Hepatocyte (in vitro differentiated cells): ENCODE measurements at regions not wholly inside any gene's neighbourhood (a gene's known extent, or its start where the extent isn't known, plus 50 kb on each side); places are given as distances from the start of the nearest gene placed in this dataset.
"Not testable (repeated sequence)": the region's sequence is repeated elsewhere in the genome, so short reads cannot be mapped to it uniquely, and the experiment has no call there.

Experiments
- DNase-seq: peaks from one replicate; pipeline ENCODE4 v3.0.0-alpha.2; 2016; ENCODE audit warnings: low spot score
- H2AFZ ChIP-seq: fragments of 200-600 bp; sonication (generic); 2 replicates; pipeline ENCODE4 v1.6.0; 2016; ENCODE audit warnings: antibody characterized with exemption, mild to moderate bottlenecking
- H3K27ac ChIP-seq: fragments of 200-600 bp; sonication (generic); 2 replicates; pipeline ENCODE4 v1.5.1; 2016; ENCODE audit warnings: mild to moderate bottlenecking
- H3K27me3 ChIP-seq: fragments of 200-600 bp; sonication (generic); 2 replicates; pipeline ENCODE4 v1.6.1; 2016
- H3K36me3 ChIP-seq: fragments of 200-600 bp; sonication (generic); replicated peaks from 2 replicates; pipeline ENCODE4 v1.5.1; 2016; ENCODE audit warnings: low read depth; ENCODE audit not compliant: insufficient read depth
- H3K4me1 ChIP-seq: fragments of 200-600 bp; sonication (generic); 2 replicates; pipeline ENCODE4 v1.5.1; 2016; ENCODE audit warnings: mild to moderate bottlenecking, moderate library complexity; ENCODE audit not compliant: insufficient read depth
- H3K4me2 ChIP-seq: fragments of 200-600 bp; sonication (generic); 2 replicates; pipeline ENCODE4 v1.6.0; 2016
- H3K4me3 ChIP-seq: fragments of 200-600 bp; sonication (generic); 2 replicates; pipeline ENCODE4 v1.5.1; 2016; ENCODE audit warnings: mild to moderate bottlenecking
- H3K79me2 ChIP-seq: fragments of 200-600 bp; sonication (generic); 2 replicates; pipeline ENCODE4 v1.6.0; 2017; ENCODE audit warnings: mild to moderate bottlenecking
- H3K9me2 ChIP-seq: fragments of 200-600 bp; sonication (generic); replicated peaks from 2 replicates; pipeline ENCODE4 v1.6.0; 2017; ENCODE audit warnings: mild to moderate bottlenecking; ENCODE audit not compliant: insufficient read depth
- H3K9me3 ChIP-seq: fragments of 200-600 bp; sonication (generic); 2 replicates; pipeline ENCODE4 v1.5.1; 2016; ENCODE audit warnings: low read depth, mild to moderate bottlenecking
- H4K20me1 ChIP-seq: fragments of 200-600 bp; sonication (generic); 2 replicates; pipeline ENCODE4 v1.6.0; 2016; ENCODE audit warnings: mild to moderate bottlenecking; ENCODE audit not compliant: insufficient read depth, poor library complexity, severe bottlenecking
- EZH2 ChIP-seq: fragments of 200-600 bp; sonication (generic); IDR thresholded peaks from 2 replicates; pipeline ENCODE4 v1.6.1; 2016; ENCODE audit warnings: antibody characterized with exemption, mild to moderate bottlenecking, borderline replicate concordance
- EZH2phosphoT487 ChIP-seq: fragments of 200-600 bp; sonication (generic); IDR thresholded peaks from one replicate; pipeline ENCODE4 v1.6.1; 2018; ENCODE audit warnings: antibody characterized with exemption, mild to moderate bottlenecking, low read depth, moderate library complexity; ENCODE audit not compliant: unreplicated experiment, severe bottlenecking
- WGBS: methylation state at CpG from one replicate; pipeline ENCODE4 v1.1.6; 2016; ENCODE audit warnings: low lambda C conversion rate; ENCODE audit errors: missing lambda C conversion rate; 5-methylcytosine and 5-hydroxymethylcytosine counted together
- TF ChIP-seq, protein P1 (sequence below): fragments of 200-600 bp; sonication (generic); IDR thresholded peaks from 2 replicates; pipeline ENCODE4 v1.5.1; 2016; ENCODE audit warnings: antibody characterized with exemption, mild to moderate bottlenecking; ENCODE audit not compliant: poor library complexity

DNA sequence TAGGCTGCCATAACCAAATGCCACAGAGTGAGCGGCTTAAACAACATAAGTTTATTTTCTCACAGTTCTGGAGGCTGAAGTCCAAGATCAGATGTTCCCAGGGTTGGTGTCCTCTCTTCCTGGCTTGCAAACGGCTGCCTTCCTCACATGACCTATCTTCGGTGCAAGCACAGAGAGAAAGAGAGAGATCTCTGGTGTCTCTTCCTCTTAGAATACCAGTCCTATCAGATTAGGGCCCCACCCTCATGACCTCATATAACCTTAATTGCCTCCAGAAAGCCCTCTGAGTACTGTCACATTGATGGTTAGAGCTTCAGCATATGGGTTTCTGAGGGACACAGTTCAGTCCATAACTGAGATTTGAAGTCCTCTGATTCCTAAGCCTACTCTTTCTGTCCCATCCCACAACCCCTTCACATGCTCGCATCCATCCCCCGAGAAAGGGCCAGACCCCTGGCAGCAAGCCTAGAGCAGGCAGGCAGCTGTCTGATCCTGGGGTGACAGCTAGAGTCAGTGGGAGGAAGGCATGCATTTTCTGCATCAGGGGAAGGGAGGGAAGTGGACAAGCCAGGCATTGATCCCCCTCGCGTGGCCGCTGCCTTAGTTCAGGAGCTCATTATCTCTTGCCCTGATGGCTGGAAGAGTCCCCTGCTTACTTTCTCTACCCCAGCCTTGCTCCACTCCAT, 114.1 kb downstream of the FAR1 start:
- Histone ChIP-seq H3K79me2 (no peaks in the 10 kb centered on the region), H3K4me2 (no peak overlapping the region), H3K36me3 (no peaks in the 10 kb centered on the region), H3K4me1 (peaks cover 7% of the 10 kb centered on the region), H3K9me2 (no peaks in the 10 kb centered on the region), H3K27me3 (no peaks in the 10 kb centered on the region), H3K9me3 (no peaks in the 10 kb centered on the region), H2AFZ (no peak overlapping the region), H4K20me1 (no peaks in the 10 kb centered on the region), H3K4me3 (no peak overlapping the region), H3K27ac (no peak overlapping the region)
- DNase-seq, result peak; percentile 59
- 71% methylated on average over 8 of the region's 8 CpGs for WGBS
- TF ChIP-seq, protein P1, sequence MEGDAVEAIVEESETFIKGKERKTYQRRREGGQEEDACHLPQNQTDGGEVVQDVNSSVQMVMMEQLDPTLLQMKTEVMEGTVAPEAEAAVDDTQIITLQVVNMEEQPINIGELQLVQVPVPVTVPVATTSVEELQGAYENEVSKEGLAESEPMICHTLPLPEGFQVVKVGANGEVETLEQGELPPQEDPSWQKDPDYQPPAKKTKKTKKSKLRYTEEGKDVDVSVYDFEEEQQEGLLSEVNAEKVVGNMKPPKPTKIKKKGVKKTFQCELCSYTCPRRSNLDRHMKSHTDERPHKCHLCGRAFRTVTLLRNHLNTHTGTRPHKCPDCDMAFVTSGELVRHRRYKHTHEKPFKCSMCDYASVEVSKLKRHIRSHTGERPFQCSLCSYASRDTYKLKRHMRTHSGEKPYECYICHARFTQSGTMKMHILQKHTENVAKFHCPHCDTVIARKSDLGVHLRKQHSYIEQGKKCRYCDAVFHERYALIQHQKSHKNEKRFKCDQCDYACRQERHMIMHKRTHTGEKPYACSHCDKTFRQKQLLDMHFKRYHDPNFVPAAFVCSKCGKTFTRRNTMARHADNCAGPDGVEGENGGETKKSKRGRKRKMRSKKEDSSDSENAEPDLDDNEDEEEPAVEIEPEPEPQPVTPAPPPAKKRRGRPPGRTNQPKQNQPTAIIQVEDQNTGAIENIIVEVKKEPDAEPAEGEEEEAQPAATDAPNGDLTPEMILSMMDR, result no peak
- TF ChIP-seq EZH2phosphoT487, result no peak
- no peak for TF ChIP-seq EZH2

DNA sequence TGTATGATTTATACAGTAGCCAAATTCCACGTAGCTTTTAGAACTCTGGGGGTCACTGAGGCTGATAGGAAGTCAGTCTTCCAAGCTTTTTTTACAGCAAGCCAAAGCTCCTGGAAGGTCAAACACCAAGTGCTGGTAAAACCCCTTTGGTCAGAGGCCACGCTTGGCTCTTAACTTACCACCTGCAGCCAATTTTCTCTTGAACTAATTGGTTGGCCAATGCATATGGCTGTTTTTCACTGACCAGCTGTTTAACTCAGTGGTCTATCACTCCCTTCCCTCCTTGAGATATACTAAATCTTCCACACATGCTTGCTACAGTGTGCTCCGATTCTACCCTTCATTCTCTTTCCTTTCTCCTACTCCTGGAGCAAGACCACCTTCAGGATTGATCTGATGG, 116.0 kb downstream of the FAR1 start:
- no peak for DNase-seq
- H3K9me3 ChIP-seq, result no peaks in the 10 kb centered on the region

DNA sequence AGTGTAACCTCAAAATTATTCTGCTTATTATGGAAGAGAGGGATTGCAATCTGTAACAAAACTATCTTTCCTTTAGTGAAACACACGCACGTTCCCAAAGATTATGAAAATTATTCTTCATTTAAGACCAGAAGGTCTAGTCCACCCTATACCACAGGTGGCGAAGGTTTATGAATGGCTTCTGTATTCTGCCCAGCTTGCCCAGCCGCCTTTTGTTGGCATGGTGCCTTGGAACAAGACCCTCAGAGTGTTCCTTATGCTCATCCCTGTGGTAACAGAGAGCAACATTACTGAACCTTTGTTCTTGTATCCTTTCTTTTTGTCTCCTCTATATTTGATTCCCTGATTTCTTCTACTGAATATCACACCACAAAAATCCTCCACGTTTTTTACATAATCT, 116.4 kb downstream of the FAR1 start:
- Histone ChIP-seq H3K27ac (no peak overlapping the region), H3K4me1 (peaks cover 7% of the 10 kb centered on the region), H3K27me3 (no peaks in the 10 kb centered on the region), H3K36me3 (no peaks in the 10 kb centered on the region), H3K4me3 (no peak overlapping the region), H3K9me3 (no peaks in the 10 kb centered on the region), H3K79me2 (no peaks in the 10 kb centered on the region), H2AFZ (no peak overlapping the region), H3K4me2 (no peak overlapping the region), H4K20me1 (no peaks in the 10 kb centered on the region), H3K9me2 (no peaks in the 10 kb centered on the region)
- DNase-seq, result no peak
- 87% methylated on average over 5 of the region's 5 CpGs for WGBS
- TF ChIP-seq EZH2, result no peak
- TF ChIP-seq, protein P1, result no peak
- no peak for TF ChIP-seq EZH2phosphoT487

More for the DNA sequence above, 116.0 kb downstream of the FAR1 start:
- no peak for TF ChIP-seq EZH2phosphoT487
- Histone ChIP-seq H3K79me2 (no peaks in the 10 kb centered on the region), H3K27me3 (no peaks in the 10 kb centered on the region), H3K36me3 (no peaks in the 10 kb centered on the region), H2AFZ (no peak overlapping the region), H3K27ac (no peak overlapping the region), H3K9me2 (no peaks in the 10 kb centered on the region), H4K20me1 (no peaks in the 10 kb centered on the region), H3K4me3 (no peak overlapping the region), H3K4me2 (no peak overlapping the region), H3K4me1 (peaks cover 7% of the 10 kb centered on the region)
- WGBS, result 90% methylated on average over 3 of the region's 3 CpGs

DNA sequence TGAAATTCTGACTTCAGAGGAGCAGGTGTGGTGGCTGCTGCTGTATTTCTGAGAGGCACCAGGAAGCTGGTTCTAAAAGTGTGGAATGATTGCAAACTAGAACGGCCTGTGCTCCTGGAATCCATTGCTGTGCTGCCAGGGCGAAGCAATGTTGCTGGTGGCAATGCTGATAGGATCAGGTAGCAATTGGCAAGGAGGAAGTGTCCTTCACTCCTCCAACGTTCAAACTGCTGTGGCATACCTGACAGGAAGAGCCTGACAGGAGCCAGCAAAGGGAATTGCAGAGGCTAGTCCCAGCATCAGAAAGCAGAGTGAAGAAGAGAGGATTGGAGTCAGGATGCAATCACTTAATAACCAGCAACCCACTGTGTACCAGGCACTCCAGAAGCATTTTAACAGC, 118.2 kb downstream of the FAR1 start:
- Histone ChIP-seq H3K27ac (no peak overlapping the region), H3K9me3 (no peaks in the 10 kb centered on the region), H3K79me2 (no peaks in the 10 kb centered on the region), H3K4me1 (peaks cover 7% of the 10 kb centered on the region), H3K27me3 (no peaks in the 10 kb centered on the region), H3K4me3 (no peak overlapping the region), H3K9me2 (no peaks in the 10 kb centered on the region), H2AFZ (no peak overlapping the region), H4K20me1 (no peaks in the 10 kb centered on the region), H3K36me3 (no peaks in the 10 kb centered on the region), H3K4me2 (no peak overlapping the region)
- 43% methylated on average over 3 of the region's 3 CpGs for WGBS
- TF ChIP-seq, protein P1, result no peak
- TF ChIP-seq EZH2phosphoT487 (no peak), EZH2 (no peak)
- no peak for DNase-seq

DNA sequence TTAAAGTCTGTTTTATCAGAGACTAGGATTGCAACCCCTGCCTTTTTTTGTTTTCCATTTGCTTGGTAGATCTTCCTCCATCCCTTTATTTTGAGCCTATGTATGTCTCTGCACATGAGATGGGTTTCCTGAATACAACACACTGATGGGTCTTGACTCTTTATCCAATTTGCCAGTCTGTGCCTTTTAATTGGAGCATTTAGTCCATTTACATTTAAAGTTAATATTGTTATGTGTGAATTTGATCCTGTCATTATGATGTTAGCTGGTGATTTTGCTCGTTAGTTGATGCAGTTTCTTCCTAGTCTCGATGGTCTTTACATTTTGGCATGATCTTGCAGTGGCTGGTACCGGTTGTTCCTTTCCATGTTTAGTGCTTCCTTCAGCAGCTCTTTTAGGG, 129.1 kb downstream of the FAR1 start:
- not testable (repeated sequence) for H3K27ac ChIP-seq, H3K79me2 ChIP-seq, H3K9me2 ChIP-seq, H3K4me1 ChIP-seq, H3K9me3 ChIP-seq, H2AFZ ChIP-seq, H3K36me3 ChIP-seq, H4K20me1 ChIP-seq, H3K4me3 ChIP-seq, H3K27me3 ChIP-seq, DNase-seq, H3K4me2 ChIP-seq
- WGBS, result 84% methylated on average over 3 of the region's 3 CpGs
